AG10803 (cell line): ENCODE measurements at regions not wholly inside any gene's neighbourhood (a gene's known extent, or its start where the extent isn't known, plus 50 kb on each side); places are given as distances from the start of the nearest gene placed in this dataset.

Source experiments
- DNase-seq: peaks from one replicate; pipeline ENCODE4 v3.0.0; 2010; ENCODE audit warnings: low read depth
- H3K4me3 ChIP-seq: 2 replicates; pipeline ENCODE4 v1.5.1; 2011; ENCODE audit warnings: mild to moderate bottlenecking, low read length, control low read depth
- TF ChIP-seq, protein P1 (sequence below): conservative IDR thresholded peaks from 2 replicates; pipeline ENCODE4 v1.5.1; 2011; ENCODE audit warnings: mild to moderate bottlenecking, low read length, control low read depth, inconsistent platforms

DNA sequence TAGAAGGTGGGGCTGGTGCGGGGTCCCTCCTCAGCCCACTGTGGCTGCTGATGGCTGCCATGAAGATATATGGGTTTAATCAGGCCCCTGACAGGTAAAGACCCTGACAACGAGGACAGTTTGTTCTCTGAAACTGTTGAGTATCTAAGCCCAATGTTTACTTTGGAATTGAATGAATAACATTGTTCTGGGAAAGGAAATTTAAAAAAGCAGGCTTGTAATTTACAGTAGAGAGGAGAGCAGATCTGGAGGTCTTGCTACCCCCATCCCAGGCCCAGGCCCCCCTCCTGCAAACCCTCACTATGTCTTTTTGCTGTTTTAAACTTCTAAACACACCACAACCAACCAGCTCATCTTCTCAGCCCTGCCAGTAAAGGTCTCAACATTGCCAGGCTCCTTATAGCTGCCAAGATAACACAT lies 171.3 kb downstream of the CDC5L start:
- H3K4me3 ChIP-seq, result no peak overlapping the region
- no peak for DNase-seq
- TF ChIP-seq, protein P1, sequence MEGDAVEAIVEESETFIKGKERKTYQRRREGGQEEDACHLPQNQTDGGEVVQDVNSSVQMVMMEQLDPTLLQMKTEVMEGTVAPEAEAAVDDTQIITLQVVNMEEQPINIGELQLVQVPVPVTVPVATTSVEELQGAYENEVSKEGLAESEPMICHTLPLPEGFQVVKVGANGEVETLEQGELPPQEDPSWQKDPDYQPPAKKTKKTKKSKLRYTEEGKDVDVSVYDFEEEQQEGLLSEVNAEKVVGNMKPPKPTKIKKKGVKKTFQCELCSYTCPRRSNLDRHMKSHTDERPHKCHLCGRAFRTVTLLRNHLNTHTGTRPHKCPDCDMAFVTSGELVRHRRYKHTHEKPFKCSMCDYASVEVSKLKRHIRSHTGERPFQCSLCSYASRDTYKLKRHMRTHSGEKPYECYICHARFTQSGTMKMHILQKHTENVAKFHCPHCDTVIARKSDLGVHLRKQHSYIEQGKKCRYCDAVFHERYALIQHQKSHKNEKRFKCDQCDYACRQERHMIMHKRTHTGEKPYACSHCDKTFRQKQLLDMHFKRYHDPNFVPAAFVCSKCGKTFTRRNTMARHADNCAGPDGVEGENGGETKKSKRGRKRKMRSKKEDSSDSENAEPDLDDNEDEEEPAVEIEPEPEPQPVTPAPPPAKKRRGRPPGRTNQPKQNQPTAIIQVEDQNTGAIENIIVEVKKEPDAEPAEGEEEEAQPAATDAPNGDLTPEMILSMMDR, result no peak

DNA sequence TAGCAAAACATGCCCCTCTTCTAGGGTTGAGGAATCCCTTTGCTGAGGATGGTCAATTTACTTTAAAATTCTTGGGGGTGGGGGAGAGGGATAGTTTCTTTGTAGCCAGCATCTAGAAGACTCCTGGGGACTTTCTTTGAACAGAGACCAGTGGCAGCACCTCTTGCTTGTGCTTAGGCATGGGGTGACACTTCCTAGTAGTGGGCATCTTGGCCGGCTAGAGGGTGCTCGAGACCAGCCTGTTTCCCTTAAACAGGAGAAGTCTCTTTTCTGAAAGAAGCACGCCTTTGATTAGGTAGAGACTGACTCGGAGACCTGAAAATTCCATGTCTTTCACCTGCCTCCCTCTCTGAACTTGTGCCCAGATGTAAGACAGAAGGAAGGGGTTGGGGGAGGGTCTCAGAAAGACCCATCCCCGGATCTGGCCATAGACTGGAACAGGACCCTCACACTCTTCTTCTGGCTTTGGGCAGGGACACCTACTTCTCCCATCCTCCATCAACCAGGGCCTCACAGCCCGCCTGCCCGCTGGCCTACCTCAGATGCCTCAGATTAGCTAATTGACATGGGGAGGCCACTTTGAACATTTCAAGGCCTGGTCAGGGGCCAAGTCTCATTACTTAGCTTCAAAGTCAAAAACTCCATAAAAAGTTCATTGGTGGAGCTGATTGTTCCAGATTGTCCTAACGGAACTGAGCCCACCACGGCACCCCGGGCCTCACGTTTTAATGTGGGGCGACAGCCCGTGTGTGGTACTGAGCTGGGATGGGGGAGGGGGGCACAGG lies 172.2 kb downstream of the CDC5L start:
- no peak overlapping the region for H3K4me3 ChIP-seq
- DNase-seq, result no peak
- TF ChIP-seq, protein P1, result no peak

DNA sequence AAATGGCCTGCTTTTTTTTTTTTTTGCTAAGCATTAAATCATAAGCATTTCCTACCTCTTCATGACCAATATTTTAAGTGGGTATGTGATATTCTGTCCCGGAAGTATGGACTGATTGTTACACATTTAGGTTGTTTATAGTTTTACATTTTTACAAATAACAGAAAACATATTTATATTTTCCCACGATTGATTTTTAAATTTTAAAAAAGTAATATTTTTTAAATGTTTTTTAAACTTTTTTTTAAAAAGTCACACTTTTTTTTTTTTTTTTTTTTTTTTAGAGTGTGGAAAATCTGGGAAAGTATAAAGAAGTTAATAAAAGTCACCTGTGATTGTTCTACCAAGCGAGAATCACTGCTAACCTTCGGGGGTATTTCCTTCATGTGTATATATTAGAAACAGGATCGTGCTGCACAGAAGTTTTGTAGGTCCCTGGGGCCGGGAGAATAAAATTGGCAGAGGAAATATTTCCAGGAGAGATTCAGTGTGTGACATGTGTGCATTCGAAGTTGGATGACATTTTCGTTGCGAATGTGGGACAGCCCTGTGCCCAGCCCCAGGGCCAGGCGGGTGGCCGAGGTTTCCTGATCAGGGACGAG lies 173.1 kb downstream of the CDC5L start:
- DNase-seq, result no peak
- TF ChIP-seq, protein P1, result no peak
- H3K4me3 ChIP-seq, result no peak overlapping the region

DNA sequence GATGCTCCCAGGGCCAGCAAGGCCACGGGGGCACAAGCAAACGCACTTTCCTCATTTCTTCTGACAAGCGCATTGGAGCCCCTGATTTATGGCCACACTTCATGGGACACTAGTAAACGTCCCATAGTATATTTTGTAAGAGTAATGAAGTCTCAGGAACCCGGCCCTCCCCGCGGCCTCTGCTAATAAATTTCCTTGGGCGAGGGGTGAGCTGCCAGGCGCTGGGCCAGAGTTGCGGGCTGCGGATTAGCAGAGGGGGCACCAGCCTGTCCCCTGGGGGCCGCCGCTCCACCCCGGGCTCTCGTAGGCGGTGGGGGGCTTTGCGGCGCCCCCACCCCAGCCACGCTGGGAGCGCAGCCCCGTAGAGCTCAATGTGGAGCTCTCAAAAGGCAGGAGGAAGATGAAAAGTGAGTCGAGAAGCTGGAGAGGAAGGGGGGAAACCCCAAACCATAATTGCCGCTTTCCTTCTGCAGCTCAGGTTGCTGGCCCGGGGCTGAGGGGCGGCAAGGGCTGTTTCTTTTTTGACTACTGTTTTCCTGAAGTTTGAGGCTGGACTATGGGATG lies 173.6 kb downstream of the CDC5L start:
- TF ChIP-seq, protein P1, result no peak
- DNase-seq, result no peak
- H3K4me3 ChIP-seq, result no peak overlapping the region

DNA sequence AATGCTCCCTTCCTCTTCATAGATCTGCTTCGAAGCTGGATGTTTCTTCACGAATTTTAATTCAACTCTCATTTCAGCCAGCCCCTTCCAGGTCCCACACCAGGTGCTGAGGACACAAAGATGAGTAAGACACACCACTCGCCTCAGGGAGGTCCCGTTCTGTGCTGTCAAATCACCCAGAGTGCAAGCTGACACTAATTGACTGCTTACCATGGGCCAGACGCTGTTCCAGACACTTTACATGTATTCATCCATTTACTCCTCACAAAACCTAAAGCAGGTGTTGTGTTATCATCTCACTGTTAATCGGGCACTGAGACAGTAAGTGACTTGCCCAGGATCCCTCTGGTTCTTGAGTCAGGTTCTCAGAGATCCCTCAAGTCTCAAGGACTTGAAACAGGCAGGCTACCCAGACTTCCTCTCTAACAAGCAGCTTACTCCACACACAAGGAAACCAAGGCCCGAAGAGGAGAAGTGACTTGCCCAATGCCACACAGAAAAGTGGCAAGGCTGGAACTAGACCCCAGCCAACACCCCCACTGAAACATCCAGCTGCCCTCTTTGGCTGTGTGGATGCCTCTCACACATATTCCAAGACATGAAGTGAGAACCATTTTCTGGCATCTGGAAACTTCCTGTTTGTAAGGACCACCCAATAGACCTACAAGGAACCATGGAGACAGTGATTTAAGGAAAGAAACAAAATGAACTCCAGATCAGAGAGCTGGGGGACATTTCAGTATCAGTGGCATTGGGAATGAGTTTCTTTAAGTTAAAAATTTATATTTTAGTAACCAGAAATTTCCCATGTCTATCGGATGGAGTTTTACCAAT lies 174.5 kb downstream of the CDC5L start:
- TF ChIP-seq, protein P1, result no peak
- no peak for DNase-seq
- H3K4me3 ChIP-seq, result no peak overlapping the region

DNA sequence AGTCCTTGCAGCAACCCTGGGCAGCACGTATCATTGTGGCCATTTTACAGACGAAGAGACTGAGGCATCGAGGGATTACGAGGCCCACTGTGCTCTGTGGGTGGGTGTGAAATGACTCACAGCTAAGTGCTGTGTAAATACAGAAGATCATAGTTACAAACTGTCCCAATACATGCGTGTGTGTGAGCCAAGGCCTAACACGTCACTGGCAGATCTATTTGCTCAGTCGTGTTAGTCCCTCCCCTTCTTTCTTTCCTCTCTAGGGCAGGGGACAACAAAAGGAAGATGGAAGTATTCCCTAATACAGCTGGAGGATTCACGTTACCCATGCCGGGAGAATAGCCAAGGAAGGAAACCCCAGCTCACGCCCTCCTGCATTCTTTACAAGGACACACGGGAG lies 175.9 kb downstream of the CDC5L start:
- no peak for DNase-seq
- TF ChIP-seq, protein P1, result no peak
- no peak overlapping the region for H3K4me3 ChIP-seq
